ENCODE measurements at regions not wholly inside any gene's neighbourhood (a gene's known extent, or its start where the extent isn't known, plus 50 kb on each side); places are given as distances from the start of the nearest gene placed in this dataset.

GRCh38 chr18:45336448-45336847 lies 278.8 kb upstream of the SLC14A2 start:
- TF ChIP-seq CTCF (IDR thresholded peaks at IDR 0.05 in 8 of 11, conservative IDR thresholded peaks at IDR 0.05 in 3 of 11) = no peak
- no peak for TF ChIP-seq POLR2AphosphoS5 (IDR thresholded peaks at IDR 0.05)
- no peak for TF ChIP-seq POLR2A (IDR thresholded peaks at IDR 0.05)
